ENCODE measurements at regions not wholly inside any gene's neighbourhood (a gene's known extent, or its start where the extent isn't known, plus 50 kb on each side); places are given as distances from the start of the nearest gene placed in this dataset.

DNA sequence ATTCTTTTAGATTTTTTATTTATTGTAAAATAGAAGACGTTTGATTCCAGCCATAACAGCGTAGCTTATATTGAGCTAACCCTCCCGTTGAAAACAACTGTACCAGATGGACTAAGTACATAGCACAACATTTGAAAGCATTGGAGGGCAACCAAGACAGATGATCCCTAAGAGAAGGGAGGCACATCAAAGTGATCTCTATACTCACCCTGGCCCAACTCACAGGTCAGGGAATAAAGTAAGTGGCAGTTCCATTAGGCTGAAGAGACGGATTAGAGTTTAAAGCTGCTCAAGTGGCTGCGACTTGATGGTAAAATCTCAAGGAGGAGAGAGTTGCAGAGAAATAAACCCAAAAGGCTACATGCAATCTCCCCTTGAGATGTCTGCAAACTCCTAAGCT lies 65.1 kb upstream of the ITM2B start:
- no peak overlapping the region for H3K4me3 ChIP-seq (ENCODE audit: insufficient read depth, low read length)
- H4K20me1 ChIP-seq (ENCODE audit: insufficient read depth, low read length) = no peaks in the 10 kb centered on the region
- H3K79me2 ChIP-seq (ENCODE audit: insufficient read depth, low read length) = no peaks in the 10 kb centered on the region
- H3K36me3 ChIP-seq (ENCODE audit: insufficient read depth, low read length) = no peaks in the 10 kb centered on the region
- H3K4me2 ChIP-seq (ENCODE audit: insufficient read depth, low read length) = no peak overlapping the region
- TF ChIP-seq, protein P1, sequence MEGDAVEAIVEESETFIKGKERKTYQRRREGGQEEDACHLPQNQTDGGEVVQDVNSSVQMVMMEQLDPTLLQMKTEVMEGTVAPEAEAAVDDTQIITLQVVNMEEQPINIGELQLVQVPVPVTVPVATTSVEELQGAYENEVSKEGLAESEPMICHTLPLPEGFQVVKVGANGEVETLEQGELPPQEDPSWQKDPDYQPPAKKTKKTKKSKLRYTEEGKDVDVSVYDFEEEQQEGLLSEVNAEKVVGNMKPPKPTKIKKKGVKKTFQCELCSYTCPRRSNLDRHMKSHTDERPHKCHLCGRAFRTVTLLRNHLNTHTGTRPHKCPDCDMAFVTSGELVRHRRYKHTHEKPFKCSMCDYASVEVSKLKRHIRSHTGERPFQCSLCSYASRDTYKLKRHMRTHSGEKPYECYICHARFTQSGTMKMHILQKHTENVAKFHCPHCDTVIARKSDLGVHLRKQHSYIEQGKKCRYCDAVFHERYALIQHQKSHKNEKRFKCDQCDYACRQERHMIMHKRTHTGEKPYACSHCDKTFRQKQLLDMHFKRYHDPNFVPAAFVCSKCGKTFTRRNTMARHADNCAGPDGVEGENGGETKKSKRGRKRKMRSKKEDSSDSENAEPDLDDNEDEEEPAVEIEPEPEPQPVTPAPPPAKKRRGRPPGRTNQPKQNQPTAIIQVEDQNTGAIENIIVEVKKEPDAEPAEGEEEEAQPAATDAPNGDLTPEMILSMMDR (IDR thresholded peaks at IDR 0.05; ENCODE audit: extremely low read depth, low read depth, low read length) = no peak
- H3K27me3 ChIP-seq (ENCODE audit: insufficient read depth, low read length) = peaks cover 5% of the 10 kb centered on the region
- H3K9me3 ChIP-seq (ENCODE audit: low read depth, low read length) = no peaks in the 10 kb centered on the region
- H3K27ac ChIP-seq (ENCODE audit: low read depth, low read length) = no peak overlapping the region
- no peak for DNase-seq (ENCODE audit: insufficient read length, low spot score, missing footprints)
- H3K4me1 ChIP-seq (ENCODE audit: insufficient read depth, low read length) = no peaks in the 10 kb centered on the region
- H2AFZ ChIP-seq (ENCODE audit: low read length) = no peak overlapping the region

DNA sequence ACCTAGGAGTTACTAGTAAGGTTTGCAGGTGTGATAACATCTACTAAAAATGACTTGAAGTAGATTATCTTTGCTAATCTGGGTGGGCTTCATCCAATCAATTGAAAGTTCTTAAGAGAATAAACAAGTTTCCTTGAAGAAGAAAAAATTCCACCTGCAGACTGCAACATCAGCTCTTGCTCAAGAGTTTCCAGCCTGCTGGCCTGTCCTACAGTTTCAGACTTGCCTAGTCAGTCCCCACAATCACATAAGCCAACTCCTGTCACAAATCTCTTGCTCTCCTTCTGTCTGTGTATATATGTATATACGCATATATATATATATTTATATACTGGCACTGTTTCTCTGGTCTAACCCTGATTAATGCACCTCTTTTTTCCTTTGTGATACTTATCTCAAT lies 67.3 kb upstream of the ITM2B start:
- no peak overlapping the region for H3K27ac ChIP-seq (ENCODE audit: low read depth, low read length)
- DNase-seq (ENCODE audit: insufficient read length, low spot score, missing footprints) = no peak
- no peaks in the 10 kb centered on the region for H3K36me3 ChIP-seq (ENCODE audit: insufficient read depth, low read length)
- no peaks in the 10 kb centered on the region for H4K20me1 ChIP-seq (ENCODE audit: insufficient read depth, low read length)
- no peaks in the 10 kb centered on the region for H3K9me3 ChIP-seq (ENCODE audit: low read depth, low read length)
- TF ChIP-seq, protein P1 (IDR thresholded peaks at IDR 0.05; ENCODE audit: extremely low read depth, low read depth, low read length) = no peak
- H3K79me2 ChIP-seq (ENCODE audit: insufficient read depth, low read length) = no peaks in the 10 kb centered on the region
- H3K4me1 ChIP-seq (ENCODE audit: insufficient read depth, low read length) = peaks cover 5% of the 10 kb centered on the region
- peaks cover 5% of the 10 kb centered on the region for H3K27me3 ChIP-seq (ENCODE audit: insufficient read depth, low read length)
- H3K4me3 ChIP-seq (ENCODE audit: insufficient read depth, low read length) = no peak overlapping the region
- no peak overlapping the region for H2AFZ ChIP-seq (ENCODE audit: low read length)
- no peak overlapping the region for H3K4me2 ChIP-seq (ENCODE audit: insufficient read depth, low read length)

DNA sequence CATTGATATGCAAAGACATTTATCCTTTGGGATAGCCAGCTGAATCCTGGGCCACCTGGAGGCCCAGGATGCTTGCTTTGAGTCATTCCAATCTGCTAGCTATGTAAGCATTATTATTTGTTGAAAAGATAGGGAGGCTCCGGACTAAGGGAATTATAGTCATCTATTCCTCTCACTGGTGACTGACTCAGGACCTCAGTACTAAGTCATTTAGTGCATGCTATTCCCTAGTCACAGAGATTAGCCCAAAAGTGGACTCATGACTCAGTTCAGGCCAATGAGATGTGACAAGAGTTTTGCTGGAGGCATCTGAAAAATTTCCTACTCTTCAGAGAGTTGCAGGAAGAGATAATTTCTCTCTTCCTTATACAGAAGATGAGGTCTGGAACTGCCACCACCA lies 67.9 kb upstream of the ITM2B start:
- Histone ChIP-seq H2AFZ (ENCODE audit: low read length) (no peak overlapping the region), H3K27me3 (ENCODE audit: insufficient read depth, low read length) (peaks cover 5% of the 10 kb centered on the region), H3K27ac (ENCODE audit: low read depth, low read length) (no peak overlapping the region), H3K4me3 (ENCODE audit: insufficient read depth, low read length) (no peak overlapping the region), H3K9me3 (ENCODE audit: low read depth, low read length) (no peaks in the 10 kb centered on the region), H3K4me1 (ENCODE audit: insufficient read depth, low read length) (peaks cover 7% of the 10 kb centered on the region), H3K36me3 (ENCODE audit: insufficient read depth, low read length) (no peaks in the 10 kb centered on the region), H4K20me1 (ENCODE audit: insufficient read depth, low read length) (no peaks in the 10 kb centered on the region), H3K4me2 (ENCODE audit: insufficient read depth, low read length) (no peak overlapping the region), H3K79me2 (ENCODE audit: insufficient read depth, low read length) (no peaks in the 10 kb centered on the region)
- no peak for DNase-seq (ENCODE audit: insufficient read length, low spot score, missing footprints)
- TF ChIP-seq, protein P1 (IDR thresholded peaks at IDR 0.05; ENCODE audit: extremely low read depth, low read depth, low read length) = no peak

DNA sequence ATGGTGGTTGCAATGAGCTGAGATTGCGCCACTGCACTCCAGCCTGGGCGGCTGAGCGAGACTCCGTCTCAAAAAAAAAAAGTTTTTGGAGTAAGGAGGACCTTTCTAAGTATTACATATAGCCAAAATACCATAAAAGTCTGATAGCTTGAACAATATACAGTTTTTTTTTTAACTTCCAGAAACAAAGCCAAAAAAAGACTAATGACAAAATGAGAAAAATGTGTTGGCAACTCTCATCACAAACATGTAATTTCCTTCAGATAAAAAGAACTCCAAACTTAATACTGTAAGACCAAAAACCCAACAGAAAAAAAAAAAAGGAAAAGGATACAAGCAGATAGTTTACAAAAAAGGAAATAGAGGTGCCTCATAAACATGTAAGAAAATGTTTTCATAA lies 68.2 kb upstream of the MED4 start:
- no peaks in the 10 kb centered on the region for H3K79me2 ChIP-seq (ENCODE audit: insufficient read depth, low read length)
- no peaks in the 10 kb centered on the region for H3K36me3 ChIP-seq (ENCODE audit: insufficient read depth, low read length)
- H3K4me2 ChIP-seq (ENCODE audit: insufficient read depth, low read length) = no peak overlapping the region
- no peak for DNase-seq (ENCODE audit: insufficient read length, low spot score, missing footprints)
- H3K4me1 ChIP-seq (ENCODE audit: insufficient read depth, low read length) = peaks cover 11% of the 10 kb centered on the region
- TF ChIP-seq, protein P1 (IDR thresholded peaks at IDR 0.05; ENCODE audit: extremely low read depth, low read depth, low read length) = no peak
- H3K27me3 ChIP-seq (ENCODE audit: insufficient read depth, low read length) = peaks cover 5% of the 10 kb centered on the region
- H4K20me1 ChIP-seq (ENCODE audit: insufficient read depth, low read length) = no peaks in the 10 kb centered on the region
- H3K9me3 ChIP-seq (ENCODE audit: low read depth, low read length) = no peaks in the 10 kb centered on the region
- no peak overlapping the region for H3K27ac ChIP-seq (ENCODE audit: low read depth, low read length)
- H2AFZ ChIP-seq (ENCODE audit: low read length) = no peak overlapping the region
- no peak overlapping the region for H3K4me3 ChIP-seq (ENCODE audit: insufficient read depth, low read length)

All from osteoblast (primary cell).